OCI-M1 (cell line): ENCODE measurements at regions not wholly inside any gene's neighbourhood (a gene's known extent, or its start where the extent isn't known, plus 50 kb on each side); places are given as distances from the start of the nearest gene placed in this dataset.

Experiments used
- DNase-seq: peaks from one replicate; lab custom pipeline; 2025; lab: John Stamatoyannopoulos, UW

DNA sequence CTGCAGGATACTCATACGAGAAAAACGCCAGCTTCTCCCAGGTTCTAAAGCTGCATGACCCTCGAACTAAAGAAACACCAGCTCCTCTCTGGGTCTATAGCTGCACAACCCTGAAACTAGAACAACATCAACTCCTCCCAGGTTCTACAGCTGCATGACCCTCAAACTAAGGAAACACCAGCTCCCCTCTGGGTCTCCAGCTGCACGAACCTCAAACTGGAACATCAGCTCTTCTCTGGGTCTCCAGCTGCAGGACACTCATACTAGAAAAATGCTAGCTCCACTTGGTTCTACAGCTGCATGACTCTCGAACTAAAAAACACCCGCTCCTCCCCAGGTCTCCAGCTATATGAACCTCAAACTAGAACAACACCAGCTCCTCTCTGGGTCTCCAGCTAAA is 811.1 kb downstream of the CDH9 start:
- no peak for DNase-seq

DNA sequence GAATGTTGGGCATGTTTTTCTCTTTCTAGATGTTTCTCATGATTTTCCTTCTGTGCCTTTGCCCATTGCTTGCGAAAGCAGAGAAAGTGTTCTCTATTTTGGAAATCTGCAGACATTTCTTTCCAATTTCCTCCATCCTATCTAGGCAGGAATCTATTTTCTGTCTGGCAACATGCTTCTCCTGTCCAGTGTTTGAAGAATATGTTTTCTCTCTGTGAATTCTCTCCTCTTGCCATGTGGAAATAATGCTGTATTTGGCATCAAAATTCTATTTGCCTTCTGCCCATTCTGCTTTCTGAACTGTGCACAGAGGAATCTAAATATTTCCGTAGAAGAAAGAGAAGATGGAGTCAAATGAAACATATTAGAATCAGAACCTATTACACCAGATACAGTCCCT is 833.3 kb downstream of the CDH9 start:
- DNase-seq: no peak

DNA sequence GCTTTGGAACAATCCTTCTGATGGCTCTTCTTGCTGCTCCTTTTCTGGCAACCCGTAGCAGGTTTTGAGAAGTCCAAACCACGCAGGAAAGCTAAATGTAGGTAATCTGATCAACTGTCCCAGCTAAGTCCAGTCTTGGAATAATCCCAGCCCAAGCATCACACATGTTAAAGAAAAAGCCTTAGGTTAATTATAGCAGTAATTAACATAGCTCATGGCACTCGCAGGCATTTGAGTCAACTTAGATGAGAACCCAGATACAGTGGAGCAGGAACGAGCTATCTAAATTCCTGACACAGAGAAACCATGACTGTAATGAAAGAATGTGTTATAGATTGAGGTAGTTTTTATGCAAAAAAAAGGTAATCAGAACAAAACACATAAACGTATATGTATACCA is 844.8 kb downstream of the CDH9 start:
- DNase-seq: no peak

DNA sequence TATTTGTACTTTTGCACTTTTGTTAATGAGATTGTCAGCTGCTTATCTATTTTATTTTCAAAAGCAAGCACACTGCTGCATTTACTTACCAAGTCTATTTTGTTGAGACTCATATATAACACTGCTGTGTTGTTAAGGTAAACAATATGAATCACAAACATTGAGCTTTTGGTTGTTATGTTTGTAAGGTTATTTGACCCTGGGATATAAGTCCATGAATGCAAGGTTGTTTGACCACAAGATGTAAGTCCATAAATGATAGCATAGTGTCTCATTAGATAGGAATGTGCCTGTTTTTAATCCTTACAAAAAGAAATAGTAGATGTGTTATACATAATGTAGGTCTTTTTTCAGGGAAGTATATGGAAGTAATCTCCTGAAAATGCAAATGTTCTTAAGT is 845.9 kb downstream of the CDH9 start:
- DNase-seq: no peak

DNA sequence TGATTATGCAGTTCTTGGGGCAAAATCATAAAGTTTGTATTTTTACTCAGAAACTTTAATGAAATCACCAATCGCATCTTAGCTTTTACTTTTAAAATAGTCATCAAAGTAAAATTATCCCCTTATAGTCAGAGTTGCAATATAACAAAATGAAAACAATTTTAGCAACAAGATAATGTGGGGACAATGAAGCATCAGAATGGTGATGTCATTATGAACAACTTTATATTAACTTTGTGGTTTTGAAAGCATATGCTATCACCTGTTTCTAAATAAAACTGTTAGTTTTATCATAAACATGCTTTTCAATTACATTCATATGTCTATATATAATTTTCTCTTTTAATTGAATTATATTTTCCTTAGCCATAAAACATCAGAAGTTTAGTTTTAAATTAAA is 856.8 kb downstream of the CDH9 start:
- DNase-seq: no peak

DNA sequence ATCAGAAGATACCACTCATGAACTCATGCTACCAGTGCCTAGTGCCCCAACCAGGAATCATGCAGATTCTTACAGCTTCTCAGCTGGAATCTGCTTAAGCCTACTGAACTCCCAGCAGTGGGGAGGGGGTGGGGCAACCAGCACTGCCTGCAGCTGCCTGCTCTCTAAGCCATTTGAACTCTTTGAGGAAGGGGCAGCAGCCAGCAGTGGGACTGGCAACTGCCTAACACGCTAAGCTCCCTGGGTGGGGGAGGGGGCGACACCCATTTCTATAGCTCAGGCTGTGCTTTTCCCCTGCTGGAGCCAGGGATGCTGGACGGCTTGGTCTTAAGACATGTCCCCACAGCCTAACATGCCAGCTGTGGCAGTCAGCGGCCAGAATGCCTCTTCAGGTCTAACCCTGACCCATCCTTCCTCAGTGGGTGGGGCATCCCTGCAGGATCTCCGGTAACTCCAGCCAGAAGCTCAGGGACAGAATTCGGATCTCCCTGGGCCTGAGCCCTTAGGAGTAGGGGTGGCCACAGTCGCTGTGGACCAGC is 889.7 kb downstream of the CDH9 start:
- DNase-seq: no peak

DNA sequence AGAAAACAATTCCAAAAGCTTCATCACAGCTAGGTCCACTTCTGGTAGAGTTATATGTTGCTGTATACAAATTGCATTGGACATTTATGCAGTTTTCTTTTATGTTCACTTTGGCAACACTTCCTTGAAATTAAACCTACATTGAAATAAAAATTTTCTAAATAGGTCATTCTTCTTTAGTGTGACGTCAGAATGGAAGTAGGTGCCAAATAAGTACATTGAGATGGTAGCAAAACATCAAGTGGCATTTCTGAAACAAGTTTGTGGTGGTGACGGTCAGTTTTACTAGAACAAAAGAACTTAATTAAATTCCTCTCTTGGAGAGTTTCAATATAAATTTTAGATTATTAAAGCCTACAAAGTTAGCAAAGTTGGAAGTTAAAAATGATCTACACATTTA is 895.1 kb downstream of the CDH9 start:
- DNase-seq: no peak

DNA sequence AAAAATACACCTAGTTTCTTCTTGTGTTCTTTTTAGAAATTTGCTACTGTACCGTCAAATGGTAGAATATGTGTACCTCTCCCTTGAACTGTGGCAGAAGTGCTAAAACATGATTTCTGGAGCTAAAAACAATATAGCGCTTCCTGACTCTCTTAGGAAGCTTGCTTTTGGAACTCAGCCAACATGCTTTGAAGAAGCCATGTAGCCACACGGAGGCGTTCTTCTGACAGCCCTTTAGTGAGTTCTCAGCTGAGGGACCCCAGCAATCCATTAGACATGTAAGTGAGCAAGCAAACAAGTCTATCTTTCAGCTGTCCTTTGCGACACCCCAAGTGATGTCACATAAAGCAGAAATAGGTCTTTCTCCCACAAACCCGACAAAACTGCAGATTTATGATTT is 917.0 kb downstream of the CDH9 start:
- peak; percentile 26 for DNase-seq

DNA sequence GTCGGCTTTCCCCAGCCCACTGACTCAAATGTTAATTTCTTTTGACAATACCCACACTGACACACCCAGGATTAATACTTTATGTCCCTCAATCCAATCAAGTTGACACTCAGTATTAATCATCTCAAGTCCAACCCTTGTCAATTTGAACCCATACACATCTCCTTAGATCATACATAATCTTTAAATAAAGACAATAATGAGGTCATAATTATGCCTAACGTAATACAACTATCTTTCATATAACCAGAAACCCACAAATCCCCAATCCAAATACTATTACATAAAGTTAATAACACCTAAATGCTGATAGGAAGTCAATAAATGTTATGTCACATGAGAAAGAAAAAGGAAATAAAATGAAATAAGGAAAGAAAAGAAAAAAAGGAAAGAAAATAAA is 934.2 kb downstream of the CDH9 start:
- no peak for DNase-seq

DNA sequence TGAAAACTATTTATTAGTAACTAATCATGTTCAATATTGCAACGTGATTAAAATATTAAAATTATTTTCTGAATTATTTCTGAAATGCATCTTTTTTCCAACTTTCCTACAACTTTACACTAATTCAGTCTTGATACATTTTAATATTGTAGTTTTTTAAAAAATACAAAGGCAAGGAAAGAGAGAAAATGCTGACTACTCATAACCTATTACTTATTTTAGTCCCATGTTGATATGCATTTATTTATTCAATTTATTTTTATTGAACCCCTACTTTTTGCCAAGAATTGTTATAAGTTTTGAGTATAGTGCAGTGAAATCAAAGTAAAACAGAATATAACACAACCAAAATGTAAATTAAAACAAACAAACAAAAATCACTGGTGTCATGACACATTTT is 978.2 kb downstream of the CDH9 start:
- no peak for DNase-seq

DNA sequence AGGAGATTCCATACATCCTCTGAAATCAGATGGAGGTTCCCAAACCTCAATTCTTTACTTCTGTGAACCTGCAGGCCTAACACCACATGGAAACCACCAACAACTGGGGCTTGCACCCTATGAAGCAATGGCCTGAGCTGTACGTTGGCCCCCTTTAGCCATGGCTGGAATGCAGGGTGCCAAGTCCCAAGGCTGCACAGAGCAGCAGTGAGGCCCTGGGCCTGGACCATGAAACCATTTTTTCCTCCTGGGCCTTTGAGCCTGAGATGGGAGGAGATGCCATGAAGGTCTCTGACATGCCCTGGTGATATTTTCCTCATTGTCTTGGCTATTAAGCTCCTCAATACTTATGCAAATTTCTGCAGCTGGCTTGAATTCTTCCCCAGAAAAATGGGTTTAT is 983.8 kb downstream of the CDH9 start:
- DNase-seq: no peak

DNA sequence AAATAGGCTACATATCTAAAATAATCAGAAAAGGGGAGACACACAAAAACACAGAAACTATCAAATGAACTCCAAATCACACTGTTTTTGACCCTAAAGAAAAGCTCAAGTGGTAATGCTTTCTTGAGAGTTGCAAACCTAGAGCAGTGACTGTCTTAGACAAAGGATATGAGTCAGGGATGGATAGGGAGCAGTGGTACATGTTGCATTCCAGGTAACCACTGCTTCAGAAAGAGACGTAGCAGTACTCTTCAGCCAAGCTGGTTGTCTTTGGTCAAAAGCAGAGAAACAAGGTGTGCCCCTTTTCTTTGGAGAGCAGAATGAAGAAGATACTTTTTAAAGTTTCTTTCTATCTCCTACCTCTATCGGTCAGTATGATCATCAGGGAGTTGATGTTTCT is 1003.6 kb downstream of the CDH9 start:
- DNase-seq: no peak

DNA sequence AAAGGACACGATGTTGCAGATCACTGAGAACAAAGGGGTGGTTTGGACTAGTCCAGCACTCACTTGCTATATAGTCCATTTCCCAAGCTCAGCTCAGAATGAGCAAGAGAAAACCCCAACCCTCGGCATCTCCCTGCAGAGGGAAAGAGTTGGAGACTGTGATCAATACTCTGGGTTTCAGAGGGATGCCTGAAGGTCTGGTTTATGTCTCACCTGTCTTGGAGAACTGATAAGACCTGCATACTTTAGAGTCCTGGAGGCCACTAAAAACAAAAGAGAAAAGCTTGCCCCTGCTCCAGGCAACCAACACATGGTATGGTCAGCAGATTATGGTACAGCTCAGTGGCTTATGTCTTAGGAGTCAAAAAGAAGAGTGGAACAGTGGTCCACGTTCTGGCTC is 1006.9 kb downstream of the CDH9 start:
- DNase-seq: no peak

DNA sequence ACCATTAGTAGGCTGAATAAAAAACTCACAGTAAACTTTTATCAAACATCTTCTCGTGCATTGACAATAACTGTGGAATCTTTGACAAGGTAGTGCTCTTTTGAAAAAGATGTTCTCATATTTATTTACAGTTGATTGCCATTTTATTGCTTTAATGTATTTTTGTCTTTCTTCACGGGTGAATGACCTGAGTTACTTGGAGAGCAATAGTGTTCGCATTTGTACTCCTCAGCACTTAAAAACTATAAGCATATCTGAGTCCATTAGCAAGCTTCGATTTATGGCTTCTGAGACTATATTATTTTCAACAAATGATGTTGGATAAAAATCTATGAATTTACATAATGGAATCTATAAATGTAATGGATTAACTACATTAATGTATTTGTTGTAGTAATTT is 1012.3 kb downstream of the CDH9 start:
- no peak for DNase-seq

DNA sequence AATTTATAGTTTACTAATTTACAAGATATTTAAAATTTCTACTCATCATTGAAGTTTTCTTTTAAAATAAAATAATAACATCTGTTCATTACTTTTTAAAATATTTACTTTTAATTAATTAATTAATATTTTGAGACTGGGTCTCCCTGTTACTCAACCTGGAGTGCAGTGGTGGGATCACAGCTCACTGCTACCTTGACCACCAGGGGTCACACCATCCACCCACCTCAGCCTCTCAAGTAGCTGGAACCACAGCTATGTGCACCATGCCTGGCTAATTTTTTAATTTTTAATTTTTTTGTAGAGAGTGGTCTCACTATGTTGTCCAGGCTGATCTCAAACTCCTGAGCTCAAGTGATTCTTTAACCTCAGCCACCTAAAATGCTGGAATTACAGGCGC is 1013.6 kb downstream of the CDH9 start:
- DNase-seq: peak; percentile 17

DNA sequence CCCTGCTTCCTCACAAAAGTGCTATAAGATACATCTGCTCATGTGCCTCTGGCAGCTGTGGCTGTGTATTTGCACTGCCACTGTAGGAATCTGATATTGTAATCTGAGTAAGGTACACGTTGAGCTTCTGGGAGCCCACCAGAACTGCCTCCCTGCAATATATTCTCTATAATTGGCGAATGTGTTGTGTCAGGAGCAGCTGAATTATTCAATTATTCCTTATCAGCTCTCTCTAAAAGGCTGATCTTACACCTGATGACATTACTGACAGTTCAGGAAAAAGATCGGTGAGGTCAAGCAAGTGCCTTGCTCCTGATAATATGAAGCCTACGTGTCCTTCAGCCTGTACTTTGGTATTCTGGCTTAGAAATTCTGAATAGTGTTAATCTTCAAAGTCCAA is 1015.0 kb downstream of the CDH9 start:
- no peak for DNase-seq

DNA sequence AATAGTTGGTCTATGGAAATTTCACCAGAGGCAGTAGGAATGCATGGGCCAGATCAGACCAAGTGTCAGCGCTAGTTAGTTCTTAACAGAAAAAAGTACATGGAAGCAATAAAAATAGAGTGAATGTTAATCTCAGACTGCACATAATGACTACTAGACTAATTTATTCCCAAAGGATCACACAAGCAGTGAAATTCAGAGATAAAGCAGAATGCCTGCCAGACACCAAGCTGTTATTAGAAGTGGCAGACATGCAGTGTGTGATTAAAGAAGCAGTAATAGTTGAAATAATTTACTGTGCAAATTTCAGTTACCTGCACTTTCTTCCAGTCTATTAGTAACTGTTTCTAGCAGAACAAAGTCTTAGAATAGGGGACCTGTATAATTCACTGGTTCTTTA is 1024.2 kb downstream of the CDH9 start:
- no peak for DNase-seq

DNA sequence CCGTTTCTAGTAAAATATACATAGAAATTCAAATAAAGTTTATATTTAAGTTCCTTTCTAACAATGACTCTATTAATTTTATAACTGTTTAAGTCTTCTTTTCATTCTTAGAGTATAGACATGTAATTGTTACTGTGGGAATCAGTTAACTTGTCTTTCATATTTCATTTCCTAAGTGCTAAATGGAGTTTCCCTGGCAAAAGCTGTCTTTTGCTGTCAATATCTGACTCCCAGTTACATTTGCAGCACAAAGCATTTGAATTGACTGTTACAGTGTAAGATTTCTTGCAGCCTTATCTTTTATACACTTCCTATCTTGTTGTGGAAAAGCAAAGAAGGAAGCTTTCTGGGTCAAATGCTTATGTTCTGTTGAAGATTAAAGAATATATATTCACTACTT is 1026.3 kb downstream of the CDH9 start:
- peak; percentile 12 for DNase-seq

DNA sequence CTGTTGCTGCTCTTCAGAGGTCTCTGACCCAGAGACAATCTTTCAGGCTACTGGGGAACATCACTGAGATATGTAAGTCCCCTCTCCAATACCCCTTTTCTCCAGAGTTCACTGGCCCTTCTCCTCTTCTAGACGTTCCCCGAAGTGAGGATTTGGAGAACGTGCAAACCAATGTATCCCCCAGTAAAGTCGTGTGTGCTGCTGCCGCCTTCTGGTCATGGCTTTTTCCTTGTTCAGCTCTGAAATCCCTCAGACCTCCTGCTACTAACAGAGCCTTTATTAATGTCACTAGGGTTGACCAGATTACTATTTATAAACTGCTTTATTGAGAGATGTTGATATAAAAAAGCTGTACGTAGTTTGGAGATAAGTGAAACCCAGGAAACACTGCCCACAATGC is 1028.6 kb downstream of the CDH9 start:
- peak; percentile 28 for DNase-seq

DNA sequence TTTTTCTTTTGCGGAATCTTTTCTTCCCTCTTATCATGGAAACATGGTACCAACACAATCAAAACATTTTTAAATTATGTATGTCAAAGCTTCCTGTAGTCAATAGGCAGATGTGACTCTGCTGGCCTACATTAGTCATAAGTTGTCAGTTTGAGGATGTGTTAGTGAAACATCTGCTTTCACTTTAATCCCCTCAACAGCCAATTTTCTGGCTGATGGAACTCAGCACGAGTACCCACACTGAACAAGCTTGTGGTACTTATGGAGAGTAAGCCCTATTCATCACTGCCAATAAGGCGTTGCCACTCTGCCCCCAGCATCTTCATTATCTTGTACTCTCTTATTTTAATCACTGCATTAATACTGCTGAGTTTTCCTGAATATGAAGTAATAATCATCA is 1034.4 kb downstream of the CDH9 start:
- peak; percentile 9 for DNase-seq

DNA sequence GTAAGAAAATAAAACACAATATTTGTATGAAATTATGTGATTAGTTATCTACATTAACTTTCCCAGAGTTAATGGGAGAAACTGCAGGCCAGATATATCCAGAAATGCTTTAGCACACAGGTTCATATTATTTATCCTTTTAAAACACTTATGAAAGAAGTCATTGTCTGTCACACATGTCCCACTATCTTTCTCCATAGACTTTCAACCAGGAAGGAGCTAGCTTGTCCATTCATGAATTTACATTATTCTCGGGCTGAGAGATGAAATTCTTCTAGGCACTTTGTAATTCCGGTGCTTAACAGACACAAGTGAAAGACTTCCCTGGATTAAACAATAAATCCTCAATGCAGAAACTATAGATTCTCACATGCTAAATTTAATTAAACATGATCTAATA is 1043.2 kb downstream of the CDH9 start:
- no peak for DNase-seq

DNA sequence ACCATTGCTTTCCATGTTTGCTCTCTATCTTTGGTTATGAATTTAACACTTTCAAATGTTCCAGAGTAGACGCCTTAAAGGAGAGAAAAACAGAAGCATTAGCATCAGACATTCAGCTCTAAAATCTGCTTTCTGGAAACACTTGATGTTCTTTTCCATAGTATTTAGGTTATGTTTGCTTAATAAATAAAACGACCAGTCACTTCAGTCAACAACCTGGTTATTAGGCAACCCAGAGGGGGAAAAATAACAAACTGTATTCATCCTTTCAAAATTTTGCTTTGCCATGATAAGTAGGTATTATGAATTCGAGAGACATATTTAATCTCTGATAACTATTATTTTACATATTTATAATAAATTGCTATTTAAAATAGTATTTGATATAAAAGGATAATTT is 1044.7 kb downstream of the CDH9 start:
- DNase-seq: no peak

DNA sequence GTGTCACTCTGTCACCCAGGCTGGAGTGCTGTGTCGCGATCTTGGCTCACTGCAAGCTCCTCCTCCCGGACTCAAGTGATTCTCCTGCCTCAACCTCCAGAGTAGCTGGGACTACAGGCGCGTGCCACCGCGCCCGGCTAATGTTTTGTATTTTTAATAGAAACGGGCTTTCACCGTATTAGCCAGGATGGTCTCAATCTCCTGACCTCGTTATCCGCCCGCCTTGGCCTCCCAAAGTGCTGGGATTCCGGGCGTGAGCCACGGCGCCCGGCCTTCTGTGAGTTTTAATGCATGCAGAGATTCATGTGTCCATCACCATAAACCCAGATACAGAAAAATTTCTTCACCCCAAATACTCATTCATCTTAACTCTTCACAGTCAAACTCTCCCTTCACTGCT is 1046.7 kb downstream of the CDH9 start:
- no peak for DNase-seq

DNA sequence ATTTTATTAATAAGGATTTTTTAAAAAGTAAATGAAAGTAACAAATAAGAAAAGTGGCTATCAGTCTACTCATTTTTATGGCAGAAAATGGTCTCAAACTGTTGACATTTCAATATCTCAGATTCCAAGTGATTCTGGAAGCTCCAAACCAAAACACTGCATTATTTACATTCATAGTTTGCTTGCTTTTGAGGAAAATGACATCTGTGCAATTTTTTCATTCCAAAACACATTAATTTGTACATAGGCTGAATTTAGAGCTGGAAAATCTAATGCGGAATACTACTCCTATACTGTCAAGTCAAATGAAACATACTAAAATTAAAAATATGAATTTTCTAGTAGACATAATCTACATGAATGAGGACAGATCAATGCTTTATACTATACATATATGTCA is 1047.6 kb downstream of the CDH9 start:
- DNase-seq: no peak

DNA sequence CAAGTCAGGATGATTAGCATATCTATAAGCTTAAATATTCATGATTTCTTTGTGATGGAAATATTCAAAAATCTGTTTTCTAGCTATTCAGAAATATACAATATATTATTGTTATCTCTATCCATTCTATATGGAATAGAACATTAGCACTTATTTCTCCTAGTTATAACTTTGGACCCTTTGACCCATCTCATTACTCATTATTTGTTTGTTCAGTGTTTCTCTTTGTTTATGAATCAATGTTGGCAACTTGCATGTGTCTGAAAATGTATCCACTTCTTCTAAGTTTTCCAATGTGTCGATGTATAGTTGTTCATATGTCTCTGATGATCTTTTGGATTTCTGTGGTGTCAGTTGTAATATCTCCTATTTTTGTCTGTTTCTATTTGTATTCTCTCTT is 1059.3 kb downstream of the CDH9 start:
- no peak for DNase-seq
